Stomach smooth muscle (tissue), 2 donors: ENCODE measurements at regions not wholly inside any gene's neighbourhood (a gene's known extent, or its start where the extent isn't known, plus 50 kb on each side); places are given as distances from the start of the nearest gene placed in this dataset.
"Not testable (repeated sequence)": the region's sequence is repeated elsewhere in the genome, so short reads cannot be mapped to it uniquely, and the experiment has no call there.

Source experiments
- H3K27ac ChIP-seq: one replicate; pipeline ENCODE4 v1.7.0; 2013; ENCODE audit warnings: mild to moderate bottlenecking, low read length, inconsistent platforms
- H3K27me3 ChIP-seq, 2 donors: one replicate each; pipeline ENCODE4 v1.7.0; 2013; ENCODE audit warnings: low read length in 2 of 2; ENCODE audit not compliant: insufficient read depth in 2 of 2, control insufficient read depth in 1 of 2
- H3K36me3 ChIP-seq, 2 donors: one replicate each; pipeline ENCODE4 v1.7.0; 2013; ENCODE audit warnings: low read length in 2 of 2; ENCODE audit not compliant: control insufficient read depth in 2 of 2, insufficient read depth in 2 of 2
- H3K4me1 ChIP-seq: one replicate; pipeline ENCODE4 v1.7.0; 2013; ENCODE audit warnings: low read length; ENCODE audit not compliant: control insufficient read depth, insufficient read depth
- H3K4me3 ChIP-seq, 2 donors: one replicate each; pipeline ENCODE4 v1.7.0; 2013; ENCODE audit warnings: low read length in 2 of 2
- H3K9ac ChIP-seq, 2 donors: one replicate each; pipeline ENCODE4 v1.7.0; 2013; ENCODE audit warnings: low read length in 2 of 2, mild to moderate bottlenecking in 1 of 2
- H3K9me3 ChIP-seq, 2 donors: one replicate each; pipeline ENCODE4 v1.7.0; 2013; ENCODE audit warnings: low read length in 2 of 2; ENCODE audit not compliant: control insufficient read depth in 2 of 2
- donor health status: healthy.
- donor health status: Pancreatic carcinoma.

DNA sequence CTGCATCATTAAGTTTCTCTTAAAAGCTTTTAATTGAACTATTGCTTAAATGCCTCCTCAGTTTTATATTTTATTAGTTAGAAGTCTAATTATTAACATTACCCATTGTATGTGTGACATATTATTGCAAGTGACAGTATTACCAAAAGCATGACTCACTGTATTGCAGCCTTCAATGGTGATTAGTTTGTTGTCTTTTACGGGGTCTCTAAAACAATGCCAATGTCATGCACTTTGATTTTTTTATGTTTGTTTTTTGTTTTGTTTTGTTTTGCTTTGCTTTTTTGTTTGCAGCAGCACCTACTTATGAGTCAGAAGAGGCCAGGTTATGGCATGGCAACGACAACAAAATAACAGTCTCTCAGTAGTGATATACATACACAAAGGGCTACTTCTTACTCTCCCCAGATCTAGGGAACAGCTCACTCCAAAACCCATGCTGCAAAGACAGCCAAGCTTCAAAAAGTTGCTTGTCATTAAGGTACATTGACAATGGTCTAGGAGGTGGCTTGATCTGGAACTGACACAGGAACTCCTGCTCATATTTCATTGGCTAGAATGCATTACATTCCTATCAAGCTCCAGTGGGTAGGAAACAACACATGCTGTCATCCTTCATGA is 293.7 kb upstream of the POM121L12 start:
- no peaks in the 10 kb centered on the region for H3K9me3 ChIP-seq
- no peak overlapping the region for H3K4me3 ChIP-seq
- H3K27ac ChIP-seq: no peak overlapping the region
- H3K9ac ChIP-seq: no peak overlapping the region
- H3K4me1 ChIP-seq: no peaks in the 10 kb centered on the region
- no peaks in the 10 kb centered on the region for H3K36me3 ChIP-seq
- H3K27me3 ChIP-seq: no peaks in the 10 kb centered on the region

DNA sequence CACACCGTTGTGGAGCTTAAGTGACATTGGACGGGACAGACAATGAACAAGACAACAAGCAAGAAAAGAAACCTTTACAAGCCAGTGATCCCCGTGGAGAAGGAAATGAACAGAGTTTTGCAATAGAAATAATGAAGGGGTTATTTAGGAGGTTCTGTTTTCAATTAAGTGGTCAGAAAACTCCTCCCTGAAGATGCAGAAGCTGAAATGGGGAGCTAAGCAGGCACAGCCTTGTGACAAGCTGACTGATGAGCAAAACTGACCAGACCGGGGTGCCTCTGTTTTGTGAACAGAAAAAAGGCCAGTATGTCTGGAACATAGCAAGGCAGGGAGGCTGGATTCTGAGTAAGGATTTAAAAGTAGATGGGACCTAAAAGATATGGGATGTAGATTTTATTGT is 299.8 kb upstream of the POM121L12 start:
- Histone ChIP-seq H3K9ac (no peak overlapping the region), H3K36me3 (no peaks in the 10 kb centered on the region), H3K4me1 (no peaks in the 10 kb centered on the region), H3K9me3 (no peaks in the 10 kb centered on the region), H3K27ac (no peak overlapping the region), H3K27me3 (no peaks in the 10 kb centered on the region), H3K4me3 (no peak overlapping the region)

DNA sequence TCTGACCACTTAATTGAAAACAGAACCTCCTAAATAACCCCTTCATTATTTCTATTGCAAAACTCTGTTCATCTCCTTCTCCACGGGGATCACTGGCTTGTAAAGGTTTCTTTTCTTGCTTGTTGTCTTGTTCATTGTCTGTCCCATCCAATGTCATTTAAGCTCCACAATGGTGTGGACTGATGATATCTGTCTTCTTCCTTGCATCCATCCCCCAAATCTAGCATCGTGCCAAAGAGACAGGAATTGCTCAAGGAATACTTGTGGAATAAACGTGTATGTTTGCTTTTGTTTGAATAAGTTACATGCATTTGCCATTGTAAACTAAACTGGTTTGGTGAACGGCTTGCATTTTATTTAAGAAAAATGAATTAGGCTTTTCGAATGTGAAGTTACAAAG is 306.8 kb upstream of the POM121L12 start:
- H3K4me1 ChIP-seq, H3K4me3 ChIP-seq, H3K9me3 ChIP-seq, H3K27ac ChIP-seq, H3K36me3 ChIP-seq, H3K9ac ChIP-seq, H3K27me3 ChIP-seq: not testable (repeated sequence)

DNA sequence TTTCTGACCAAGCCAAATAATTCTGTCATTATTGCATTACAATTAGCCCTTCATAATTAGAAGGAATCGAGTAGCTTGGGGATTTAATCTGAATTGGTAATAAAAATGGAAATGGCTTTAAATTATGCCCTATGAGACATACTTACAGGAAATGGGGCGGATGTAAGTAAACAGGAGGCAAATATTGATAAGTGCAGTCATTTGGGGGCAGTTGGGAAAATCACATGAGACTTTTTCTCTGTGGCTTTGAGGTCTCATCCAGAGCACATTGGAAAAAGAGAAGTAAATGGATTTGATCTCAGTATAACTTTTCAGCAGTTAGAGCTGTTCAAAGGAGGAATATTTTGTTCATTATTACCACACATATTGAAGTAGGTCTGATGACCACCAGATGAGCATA is 307.8 kb upstream of the POM121L12 start:
- no peaks in the 10 kb centered on the region for H3K9me3 ChIP-seq
- H3K36me3 ChIP-seq: no peaks in the 10 kb centered on the region
- no peak overlapping the region for H3K9ac ChIP-seq
- H3K4me3 ChIP-seq: no peak overlapping the region
- no peak overlapping the region for H3K27ac ChIP-seq
- H3K27me3 ChIP-seq: no peaks in the 10 kb centered on the region
- H3K4me1 ChIP-seq: no peaks in the 10 kb centered on the region

DNA sequence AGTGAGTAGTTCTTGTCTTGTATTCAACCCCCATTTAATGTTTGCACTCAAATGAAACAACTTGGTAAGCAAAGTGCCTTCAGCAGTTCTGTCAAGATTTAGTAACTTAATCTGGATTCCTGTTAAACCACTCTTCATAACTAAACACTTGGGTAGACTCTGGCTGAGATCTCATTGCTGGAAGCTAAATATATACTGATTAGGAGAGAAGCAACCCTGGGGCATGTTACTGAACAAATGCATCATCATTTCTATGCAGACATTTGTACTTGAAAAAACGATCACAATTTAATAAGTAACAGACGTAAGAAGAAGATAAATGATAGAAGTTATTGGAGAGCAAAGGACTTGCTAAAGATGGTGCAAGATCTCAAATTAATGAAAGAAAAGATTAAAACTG is 308.4 kb upstream of the POM121L12 start:
- H3K4me1 ChIP-seq: no peaks in the 10 kb centered on the region
- no peak overlapping the region for H3K4me3 ChIP-seq
- H3K9me3 ChIP-seq: no peaks in the 10 kb centered on the region
- no peaks in the 10 kb centered on the region for H3K36me3 ChIP-seq
- no peak overlapping the region for H3K9ac ChIP-seq
- no peaks in the 10 kb centered on the region for H3K27me3 ChIP-seq
- no peak overlapping the region for H3K27ac ChIP-seq

DNA sequence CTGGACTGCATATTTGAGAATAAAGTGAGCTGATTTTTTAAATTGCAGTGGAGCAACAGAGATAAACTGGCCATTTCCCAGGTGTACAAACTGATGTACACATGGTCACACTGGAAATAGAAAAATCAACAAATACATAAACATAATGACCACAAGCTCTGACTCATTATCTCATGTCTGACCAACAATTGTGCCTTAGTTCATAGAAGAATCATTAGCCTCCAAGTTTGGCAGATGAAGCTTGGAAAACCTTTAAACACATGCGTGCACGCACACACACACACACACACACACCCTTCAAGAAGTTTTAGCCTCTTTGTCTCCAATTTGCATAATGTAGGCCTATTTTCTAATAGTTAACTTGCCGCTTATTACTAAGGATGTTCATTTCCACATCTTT is 308.9 kb upstream of the POM121L12 start:
- no peak overlapping the region for H3K9ac ChIP-seq
- no peaks in the 10 kb centered on the region for H3K9me3 ChIP-seq
- no peak overlapping the region for H3K4me3 ChIP-seq
- H3K36me3 ChIP-seq: no peaks in the 10 kb centered on the region
- H3K27me3 ChIP-seq: no peaks in the 10 kb centered on the region
- no peak overlapping the region for H3K27ac ChIP-seq
- no peaks in the 10 kb centered on the region for H3K4me1 ChIP-seq

DNA sequence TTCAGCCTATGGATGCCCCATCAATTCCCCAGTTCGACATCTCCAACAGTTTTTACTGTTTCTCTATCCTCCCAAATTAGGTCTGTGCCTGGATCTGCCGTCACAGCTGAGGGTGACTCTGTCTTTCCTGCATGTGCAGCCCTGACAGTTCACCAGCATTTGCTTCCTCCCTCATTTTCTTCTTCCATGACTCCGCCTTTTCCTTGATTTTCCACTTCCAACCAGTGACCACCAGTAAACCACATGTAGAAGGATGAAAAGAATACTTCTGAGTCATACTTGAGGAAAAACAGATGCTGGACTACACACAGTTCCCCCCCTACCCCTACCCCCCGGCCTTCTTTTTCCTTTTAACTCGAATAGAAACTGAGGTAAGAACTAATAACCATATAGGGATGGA is 311.8 kb upstream of the POM121L12 start:
- no peaks in the 10 kb centered on the region for H3K36me3 ChIP-seq
- no peak overlapping the region for H3K27ac ChIP-seq
- H3K9me3 ChIP-seq: no peaks in the 10 kb centered on the region
- H3K27me3 ChIP-seq: no peaks in the 10 kb centered on the region
- no peak overlapping the region for H3K4me3 ChIP-seq
- H3K9ac ChIP-seq: no peak overlapping the region
- no peaks in the 10 kb centered on the region for H3K4me1 ChIP-seq

DNA sequence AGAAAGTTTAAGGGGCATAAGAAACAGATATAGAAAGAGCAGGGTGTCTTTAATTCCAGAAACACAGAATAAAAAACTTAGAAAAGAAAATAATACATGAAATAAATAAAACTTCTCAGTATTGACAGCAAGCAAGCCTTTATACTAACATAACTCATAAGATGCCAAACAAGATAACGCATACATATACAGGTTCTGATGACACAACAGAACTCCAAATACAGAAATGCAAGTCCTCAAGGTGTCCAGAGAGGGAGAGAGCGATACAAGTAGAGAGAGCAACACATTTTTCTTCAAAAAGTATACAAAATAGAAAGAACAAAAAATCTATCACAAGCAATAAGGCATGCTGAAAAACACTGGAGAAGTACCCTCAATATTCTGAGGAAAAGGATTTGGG is 314.6 kb upstream of the POM121L12 start:
- Histone ChIP-seq H3K27me3 (no peaks in the 10 kb centered on the region), H3K9ac (no peak overlapping the region), H3K4me1 (no peaks in the 10 kb centered on the region), H3K36me3 (no peaks in the 10 kb centered on the region), H3K27ac (no peak overlapping the region), H3K4me3 (no peak overlapping the region), H3K9me3 (no peaks in the 10 kb centered on the region)

DNA sequence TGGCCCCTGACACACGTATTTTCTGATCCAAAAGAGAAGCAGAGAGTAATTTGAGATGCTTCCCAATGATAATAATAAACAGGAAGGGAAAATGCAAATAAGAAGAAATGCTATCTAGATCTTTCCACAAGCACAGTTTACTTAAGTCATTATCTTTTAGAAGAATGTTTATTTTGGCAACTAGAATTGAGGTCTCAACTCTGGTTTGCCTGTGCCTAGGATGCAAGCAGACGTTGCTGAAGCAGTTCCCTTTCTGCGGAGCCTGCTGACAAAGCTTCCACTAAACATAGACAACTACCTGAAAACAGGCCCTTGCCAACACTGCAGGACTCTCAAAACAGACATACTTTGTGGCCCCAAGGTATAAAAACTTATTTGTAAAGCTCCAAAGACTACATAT is 315.8 kb upstream of the POM121L12 start:
- Histone ChIP-seq H3K4me1 (no peaks in the 10 kb centered on the region), H3K27ac (no peak overlapping the region), H3K36me3 (no peaks in the 10 kb centered on the region), H3K27me3 (no peaks in the 10 kb centered on the region), H3K4me3 (no peak overlapping the region), H3K9me3 (no peaks in the 10 kb centered on the region), H3K9ac (no peak overlapping the region)

DNA sequence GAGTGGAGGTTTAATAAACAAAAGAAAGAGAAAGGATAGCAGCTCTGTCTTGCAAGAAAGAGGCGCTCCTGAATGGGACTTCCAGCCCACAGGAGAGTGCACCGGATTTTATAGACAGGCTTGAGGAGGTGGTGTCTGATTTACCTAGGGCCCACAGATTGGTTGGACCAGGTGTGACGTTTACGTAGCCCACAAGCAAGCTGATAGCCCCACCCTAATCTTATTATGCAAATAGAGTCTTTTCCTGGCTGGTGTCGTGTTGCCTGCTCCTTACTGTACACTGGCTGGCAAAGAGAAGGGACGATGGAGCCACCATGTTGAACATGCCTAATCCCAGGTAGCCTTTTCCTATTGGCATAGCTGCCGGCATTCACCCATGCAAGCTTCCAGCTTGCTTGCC is 319.7 kb upstream of the POM121L12 start:
- no peak overlapping the region for H3K4me3 ChIP-seq
- H3K9me3 ChIP-seq: no peaks in the 10 kb centered on the region
- no peaks in the 10 kb centered on the region for H3K27me3 ChIP-seq
- H3K9ac ChIP-seq: no peak overlapping the region
- H3K27ac ChIP-seq: no peak overlapping the region
- H3K36me3 ChIP-seq: no peaks in the 10 kb centered on the region
- H3K4me1 ChIP-seq: no peaks in the 10 kb centered on the region

DNA sequence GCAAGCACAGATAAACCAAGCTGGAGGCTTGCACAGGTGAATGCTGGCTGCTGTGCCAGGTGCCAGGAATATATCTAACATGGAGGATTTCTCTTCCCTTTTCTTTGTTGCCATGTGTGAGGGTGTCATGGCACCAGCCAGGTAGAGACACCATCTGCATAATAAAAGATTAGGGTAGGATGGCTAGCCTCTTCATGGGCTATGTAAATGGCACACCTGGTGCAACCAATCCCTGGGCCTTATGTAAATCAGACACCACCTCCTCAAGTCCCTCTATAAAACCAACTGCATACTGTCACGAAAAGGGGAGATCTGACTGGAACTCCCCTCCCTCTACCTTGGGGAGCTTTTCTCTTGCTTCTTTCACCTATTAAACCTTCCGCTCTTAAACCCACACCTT is 322.5 kb upstream of the POM121L12 start:
- no peaks in the 10 kb centered on the region for H3K9me3 ChIP-seq
- H3K9ac ChIP-seq: no peak overlapping the region
- H3K27ac ChIP-seq: no peak overlapping the region
- H3K4me3 ChIP-seq: no peak overlapping the region
- no peaks in the 10 kb centered on the region for H3K27me3 ChIP-seq
- H3K4me1 ChIP-seq: no peaks in the 10 kb centered on the region
- no peaks in the 10 kb centered on the region for H3K36me3 ChIP-seq
